NCI-H1694 treated with DMSO at 0.1 percent for 48 hours (cell line): ENCODE measurements at regions not wholly inside any gene's neighbourhood (a gene's known extent, or its start where the extent isn't known, plus 50 kb on each side); places are given as distances from the start of the nearest gene placed in this dataset.

Source experiments
- DNase-seq: peaks from one replicate; lab custom pipeline; 2025; lab: John Stamatoyannopoulos, UW

GRCh38 chr2:23083966-23084365 is 301.0 kb upstream of the KLHL29 start:
- no peak for DNase-seq

DNA sequence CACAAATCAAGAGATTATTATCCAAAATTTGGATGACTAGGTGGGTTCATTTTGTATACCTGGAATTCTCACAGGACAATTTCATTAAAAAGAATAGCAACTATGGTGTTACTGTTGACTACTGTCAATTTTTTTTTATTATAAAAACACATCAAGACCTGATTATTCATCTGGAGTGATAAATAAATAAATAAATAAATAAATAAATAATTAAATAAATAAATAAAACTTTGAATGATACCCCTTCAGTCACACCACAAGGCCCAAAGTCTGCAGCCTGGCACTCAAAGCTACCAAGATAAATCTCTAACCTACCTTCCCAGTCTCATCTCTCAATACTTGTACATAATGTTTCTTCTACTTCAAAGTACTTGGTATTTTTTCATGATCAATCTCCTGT is 294.0 kb upstream of the KLHL29 start:
- DNase-seq, result no peak

GRCh38 chr2:23091900-23092299 is 293.1 kb upstream of the KLHL29 start:
- DNase-seq, result no peak

GRCh38 chr2:23092831-23093230 is 292.1 kb upstream of the KLHL29 start:
- DNase-seq, result no peak

GRCh38 chr2:23093513-23093912 is 291.5 kb upstream of the KLHL29 start:
- no peak for DNase-seq

GRCh38 chr2:23096906-23097602 is 287.9 kb upstream of the KLHL29 start:
- no peak for DNase-seq

- DNase-seq, result peak; percentile 84
Observed at GRCh38 chr2:23100406-23100805, 284.6 kb upstream of the KLHL29 start.

- DNase-seq, result no peak
Observed at GRCh38 chr2:23106242-23106785, 278.7 kb upstream of the KLHL29 start.

GRCh38 chr2:23107327-23107941 is 277.5 kb upstream of the KLHL29 start:
- no peak for DNase-seq

- no peak for DNase-seq
Observed at GRCh38 chr2:23111263-23111662, 273.7 kb upstream of the KLHL29 start.

DNA sequence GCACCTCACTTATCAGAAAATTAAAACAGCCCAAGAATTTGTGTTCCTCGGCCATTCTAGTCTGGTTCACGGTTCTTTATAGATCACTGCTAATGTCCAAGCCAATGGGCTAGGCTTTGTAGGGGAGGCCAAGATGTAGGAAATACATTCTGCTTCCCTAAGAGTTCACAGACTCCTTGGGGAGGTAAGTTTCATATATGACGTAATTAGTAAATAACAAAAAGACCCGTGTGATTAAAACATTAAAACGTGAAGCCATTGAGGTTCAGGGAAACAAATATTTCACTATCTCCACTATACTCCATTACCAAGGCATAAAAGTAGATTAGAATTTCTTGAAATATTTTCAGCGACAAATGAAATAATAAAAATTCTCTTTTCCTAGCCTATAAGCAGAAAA is 272.5 kb upstream of the KLHL29 start:
- no peak for DNase-seq

- no peak for DNase-seq
Observed at GRCh38 chr2:23114299-23114698, 270.7 kb upstream of the KLHL29 start.

- DNase-seq, result no peak
Observed at GRCh38 chr2:23118313-23118712, 266.7 kb upstream of the KLHL29 start.

DNA sequence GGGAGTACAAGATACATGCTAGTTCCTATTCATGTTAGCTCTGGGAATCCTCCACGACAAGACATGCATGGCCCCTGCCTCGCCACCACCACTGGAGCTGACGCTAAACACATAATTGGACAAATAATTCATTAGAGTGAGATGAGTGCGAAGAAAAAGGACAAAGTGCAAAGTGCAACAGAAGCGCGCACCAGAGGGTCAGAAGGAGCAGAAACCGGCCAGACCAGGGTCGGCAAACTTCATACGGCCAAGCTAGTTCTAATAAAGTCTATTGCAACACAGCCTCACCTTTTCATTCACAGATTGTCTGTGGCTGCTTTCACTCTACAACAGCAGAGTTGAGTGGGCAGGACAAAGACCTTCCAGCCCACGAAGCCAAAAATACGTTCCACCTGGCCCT is 266.1 kb upstream of the KLHL29 start:
- DNase-seq, result no peak

DNA sequence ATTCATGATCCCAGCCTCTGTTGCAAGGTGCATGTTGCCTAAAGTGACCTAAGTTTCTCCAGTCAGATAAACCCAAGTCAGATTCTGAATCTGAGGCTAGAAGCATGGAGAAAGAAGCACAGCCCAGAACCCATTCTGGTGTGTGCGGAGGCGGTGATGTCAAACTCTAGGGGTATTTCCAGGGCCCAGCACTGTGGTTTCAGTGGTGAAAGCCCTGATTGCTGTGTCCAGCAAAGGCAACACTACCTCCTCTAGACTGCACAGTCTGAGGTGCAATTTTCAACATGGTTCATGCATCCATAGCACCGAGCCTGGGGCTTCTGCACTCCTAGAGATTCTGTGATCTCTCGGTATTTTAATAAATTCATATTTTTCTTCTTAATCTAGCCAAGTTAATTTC is 264.8 kb upstream of the KLHL29 start:
- no peak for DNase-seq

- DNase-seq, result no peak
Observed at GRCh38 chr2:23121968-23122648, 262.9 kb upstream of the KLHL29 start.

DNA sequence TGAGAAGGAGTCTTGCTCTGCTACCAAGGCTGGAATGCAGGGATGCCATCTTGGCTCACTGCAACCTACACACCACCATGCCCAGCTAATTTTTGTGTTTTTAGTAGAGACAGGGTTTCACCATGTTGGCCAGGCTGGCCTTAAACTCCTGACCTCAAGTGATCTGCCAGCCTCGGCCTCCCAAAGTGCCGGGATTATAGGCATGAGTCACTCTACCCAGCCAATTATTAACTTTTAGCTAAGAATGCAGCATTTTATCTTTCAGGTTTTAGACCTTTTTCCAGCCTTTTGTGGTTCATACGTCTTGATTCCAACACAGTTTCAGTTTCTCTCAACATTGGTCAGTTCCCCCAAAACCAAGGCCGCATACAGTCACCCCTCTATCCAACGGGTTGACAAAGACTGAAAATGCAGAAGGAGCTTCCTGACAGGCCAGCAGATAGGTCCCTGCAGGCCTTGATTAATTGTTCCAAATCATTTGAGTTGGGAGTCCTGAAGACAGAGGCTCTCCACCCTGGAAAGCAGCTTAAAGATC is 262.2 kb upstream of the KLHL29 start:
- no peak for DNase-seq

DNA sequence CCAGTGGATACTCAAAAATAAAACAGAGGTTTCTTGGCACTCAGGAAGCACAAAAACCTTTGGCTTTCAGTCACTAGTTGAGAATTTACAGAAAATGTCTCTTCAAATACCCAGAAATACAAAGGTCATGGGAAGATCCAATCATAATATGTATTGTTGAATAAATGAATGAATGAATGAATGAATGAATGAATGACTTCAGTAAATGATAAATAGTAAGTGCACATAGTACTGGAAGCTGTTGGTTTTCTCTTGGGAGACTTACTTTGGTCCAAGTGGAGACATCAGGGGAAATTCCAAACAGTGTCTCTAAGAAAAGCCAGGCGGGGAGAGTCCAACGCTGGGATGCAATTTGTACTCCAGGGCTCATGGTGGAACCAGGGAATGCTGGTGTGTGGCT is 261.3 kb upstream of the KLHL29 start:
- no peak for DNase-seq

DNA sequence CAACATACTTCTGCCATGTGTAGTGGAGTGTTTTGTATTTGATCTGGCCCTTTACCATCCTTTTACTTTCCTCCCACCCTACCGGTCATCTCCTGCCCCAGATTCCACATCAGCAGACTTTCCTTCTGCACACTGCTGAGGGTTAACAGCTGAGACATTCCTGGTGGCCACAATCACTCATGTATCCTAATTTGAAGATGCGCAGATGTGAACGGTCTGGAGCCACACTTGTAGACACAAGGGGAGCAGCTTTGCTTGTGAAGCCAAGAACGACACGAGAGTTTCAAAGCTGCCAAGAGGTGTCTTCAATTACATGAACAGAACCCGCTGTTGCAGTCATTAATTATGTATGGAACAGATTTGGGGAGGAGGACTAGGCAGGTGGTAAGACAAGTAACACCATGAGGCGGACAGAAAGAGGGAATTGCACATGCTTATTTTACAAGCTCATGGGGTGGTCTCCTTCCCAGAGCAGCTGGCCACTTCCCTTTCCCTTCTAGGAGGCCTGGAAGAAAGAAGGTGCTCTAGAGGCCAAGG is 260.7 kb upstream of the KLHL29 start:
- no peak for DNase-seq

- no peak for DNase-seq
Observed at GRCh38 chr2:23127465-23127864, 257.5 kb upstream of the KLHL29 start.

DNA sequence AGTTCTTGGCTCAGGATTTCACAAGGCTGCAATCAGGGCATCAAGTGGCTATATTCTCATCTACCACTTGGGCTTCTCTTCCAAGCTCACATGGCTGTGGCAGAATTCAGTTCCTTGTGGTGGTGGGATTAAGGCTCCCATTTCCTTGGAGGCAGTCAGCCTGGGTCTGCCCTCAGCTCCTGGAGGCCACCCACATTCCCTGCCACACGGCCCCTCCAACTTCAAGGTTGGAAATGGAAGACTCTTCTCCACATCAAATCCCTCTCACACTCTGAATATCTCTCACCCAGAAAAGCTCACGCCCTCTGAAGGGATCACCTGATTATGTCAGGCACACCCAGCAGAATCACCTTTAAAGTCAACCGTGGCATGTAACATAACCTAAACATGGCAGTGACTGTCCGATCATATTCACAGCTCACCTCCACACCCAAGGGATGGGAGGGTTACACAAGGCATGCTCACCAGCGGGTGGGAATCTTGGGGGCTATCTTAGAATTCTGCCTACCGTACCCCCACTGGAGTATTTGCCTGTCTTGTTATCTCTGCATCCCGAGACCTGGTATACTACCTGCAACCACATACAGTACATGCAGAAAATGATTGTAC is 256.2 kb upstream of the KLHL29 start:
- no peak for DNase-seq

GRCh38 chr2:23131066-23131575 is 253.9 kb upstream of the KLHL29 start:
- DNase-seq, result no peak
